Fibroblast of lung (primary cell): ENCODE measurements at regions not wholly inside any gene's neighbourhood (a gene's known extent, or its start where the extent isn't known, plus 50 kb on each side); places are given as distances from the start of the nearest gene placed in this dataset.

ENCODE experiments used
- EZH2 ChIP-seq: IDR thresholded peaks from 2 replicates; pipeline ENCODE4 v1.5.1; 2012; ENCODE audit warnings: low read length, control low read depth, mild to moderate bottlenecking; ENCODE audit errors: missing control alignments
- TF ChIP-seq, protein P1 (sequence below), 2 donors: IDR thresholded peaks in 1 of 2; conservative IDR thresholded peaks in 1 of 2; 1 replicate in 1 of 2; 2 replicates in 1 of 2; pipeline ENCODE4 v1.5.1; 2011 to 2012; ENCODE audit warnings: low read length in 2 of 2, control low read depth in 1 of 2, inconsistent platforms in 1 of 2, low read depth in 1 of 2, mild to moderate bottlenecking in 1 of 2

DNA sequence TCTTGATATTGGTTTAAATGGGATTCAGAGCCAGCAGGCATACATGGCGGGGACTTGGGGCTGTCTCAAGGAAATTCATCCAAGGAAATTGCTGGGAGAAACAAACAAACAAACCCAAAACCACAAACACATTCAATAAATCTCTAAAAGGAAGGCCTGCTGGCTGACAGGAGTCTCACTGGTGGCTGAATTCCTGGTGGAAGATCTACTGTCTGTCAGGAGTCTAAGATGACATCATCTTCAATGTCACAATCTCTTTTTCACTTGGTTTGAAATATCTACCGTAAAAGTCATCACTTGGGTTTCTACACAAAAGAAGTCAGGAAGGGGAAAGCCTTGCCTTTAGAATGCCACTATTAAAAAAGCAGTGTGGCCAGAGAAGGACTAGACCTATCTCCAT lies 87.9 kb downstream of the KLF5 start:
- TF ChIP-seq, protein P1, sequence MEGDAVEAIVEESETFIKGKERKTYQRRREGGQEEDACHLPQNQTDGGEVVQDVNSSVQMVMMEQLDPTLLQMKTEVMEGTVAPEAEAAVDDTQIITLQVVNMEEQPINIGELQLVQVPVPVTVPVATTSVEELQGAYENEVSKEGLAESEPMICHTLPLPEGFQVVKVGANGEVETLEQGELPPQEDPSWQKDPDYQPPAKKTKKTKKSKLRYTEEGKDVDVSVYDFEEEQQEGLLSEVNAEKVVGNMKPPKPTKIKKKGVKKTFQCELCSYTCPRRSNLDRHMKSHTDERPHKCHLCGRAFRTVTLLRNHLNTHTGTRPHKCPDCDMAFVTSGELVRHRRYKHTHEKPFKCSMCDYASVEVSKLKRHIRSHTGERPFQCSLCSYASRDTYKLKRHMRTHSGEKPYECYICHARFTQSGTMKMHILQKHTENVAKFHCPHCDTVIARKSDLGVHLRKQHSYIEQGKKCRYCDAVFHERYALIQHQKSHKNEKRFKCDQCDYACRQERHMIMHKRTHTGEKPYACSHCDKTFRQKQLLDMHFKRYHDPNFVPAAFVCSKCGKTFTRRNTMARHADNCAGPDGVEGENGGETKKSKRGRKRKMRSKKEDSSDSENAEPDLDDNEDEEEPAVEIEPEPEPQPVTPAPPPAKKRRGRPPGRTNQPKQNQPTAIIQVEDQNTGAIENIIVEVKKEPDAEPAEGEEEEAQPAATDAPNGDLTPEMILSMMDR (conservative IDR thresholded peaks at IDR 0.05 in 1 of 2, IDR thresholded peaks at IDR 0.05 in 1 of 2; ENCODE audit: low read depth in 1 of 2, low read length in 2 of 2): no peak
- TF ChIP-seq EZH2: no peak
